GM19455 (cell line): ENCODE measurements at regions not wholly inside any gene's neighbourhood (a gene's known extent, or its start where the extent isn't known, plus 50 kb on each side); places are given as distances from the start of the nearest gene placed in this dataset.

Experiments used
- ATAC-seq: cut with Tn5 transposase; IDR thresholded peaks from one replicate; pipeline ENCODE4 v1.9.1; 2021; ENCODE audit not compliant: unreplicated experiment

GRCh38 chr11:32003335-32003734, 87.5 kb upstream of the RCN1 start:
- ATAC-seq: no peak

GRCh38 chr11:32002311-32002710, 88.6 kb upstream of the RCN1 start:
- no peak for ATAC-seq

- no peak for ATAC-seq
Observed at GRCh38 chr11:31997955-31998354, 92.9 kb upstream of the RCN1 start.

- no peak for ATAC-seq
Observed at GRCh38 chr11:31996159-31996881, 94.6 kb upstream of the RCN1 start.

GRCh38 chr11:31995525-31996094, 95.3 kb upstream of the RCN1 start:
- ATAC-seq: no peak

GRCh38 chr11:31995032-31995431, 95.8 kb upstream of the RCN1 start:
- no peak for ATAC-seq

- ATAC-seq: no peak
Observed at GRCh38 chr11:31987118-31988005, 103.5 kb upstream of the RCN1 start.

- no peak for ATAC-seq
Observed at GRCh38 chr11:31986201-31986889, 104.5 kb upstream of the RCN1 start.

- no peak for ATAC-seq
Observed at GRCh38 chr11:31981457-31981856, 109.4 kb upstream of the RCN1 start.

- no peak for ATAC-seq
Observed at GRCh38 chr11:31977343-31977742, 113.5 kb upstream of the RCN1 start.

- no peak for ATAC-seq
Observed at GRCh38 chr11:31974366-31975136, 116.3 kb upstream of the RCN1 start.

- ATAC-seq: no peak
Observed at GRCh38 chr11:31973172-31973571, 117.7 kb upstream of the RCN1 start.

- ATAC-seq: no peak
Observed at GRCh38 chr11:31972623-31973022, 118.3 kb upstream of the RCN1 start.

GRCh38 chr11:31969359-31969702, 121.5 kb upstream of the RCN1 start:
- ATAC-seq: no peak

- ATAC-seq: no peak
Observed at GRCh38 chr11:31968461-31969358, 122.2 kb upstream of the RCN1 start.

- ATAC-seq: no peak
Observed at GRCh38 chr11:31967404-31968130, 123.3 kb upstream of the RCN1 start.

GRCh38 chr11:31966846-31967245, 124.0 kb upstream of the RCN1 start:
- no peak for ATAC-seq

GRCh38 chr11:31964181-31964580, 126.7 kb upstream of the RCN1 start:
- ATAC-seq: no peak

GRCh38 chr11:31960126-31960525, 130.7 kb upstream of the RCN1 start:
- no peak for ATAC-seq
